HG03469 (cell line): ENCODE measurements at regions not wholly inside any gene's neighbourhood (a gene's known extent, or its start where the extent isn't known, plus 50 kb on each side); places are given as distances from the start of the nearest gene placed in this dataset.
"Not testable (repeated sequence)": the region's sequence is repeated elsewhere in the genome, so short reads cannot be mapped to it uniquely, and the experiment has no call there.

ENCODE experiments used
- ATAC-seq: cut with Tn5 transposase; IDR thresholded peaks from one replicate; pipeline ENCODE4 v1.9.1; 2021; ENCODE audit warnings: mild to moderate bottlenecking, moderate library complexity, moderate number of reproducible peaks; ENCODE audit not compliant: unreplicated experiment

DNA sequence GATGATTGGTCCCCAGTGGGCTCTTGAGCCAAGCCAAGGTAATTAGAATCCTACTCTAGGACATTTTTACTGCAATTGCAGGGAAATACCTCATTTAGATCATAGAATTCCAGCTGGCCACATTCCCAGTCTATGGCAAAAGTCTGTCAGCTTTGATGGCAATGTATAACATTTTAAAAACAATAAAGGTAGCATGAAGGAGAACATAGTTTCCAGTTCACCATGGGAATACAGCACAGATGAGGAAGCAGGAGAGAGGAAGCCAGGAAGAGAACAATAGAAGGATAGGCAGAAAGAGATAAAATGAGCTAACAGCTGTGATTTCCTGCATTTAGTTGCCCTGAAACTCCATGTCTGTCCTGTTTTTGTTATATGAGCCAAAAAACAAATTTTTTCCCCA lies 897.3 kb upstream of the DDX18 start:
- ATAC-seq: no peak

DNA sequence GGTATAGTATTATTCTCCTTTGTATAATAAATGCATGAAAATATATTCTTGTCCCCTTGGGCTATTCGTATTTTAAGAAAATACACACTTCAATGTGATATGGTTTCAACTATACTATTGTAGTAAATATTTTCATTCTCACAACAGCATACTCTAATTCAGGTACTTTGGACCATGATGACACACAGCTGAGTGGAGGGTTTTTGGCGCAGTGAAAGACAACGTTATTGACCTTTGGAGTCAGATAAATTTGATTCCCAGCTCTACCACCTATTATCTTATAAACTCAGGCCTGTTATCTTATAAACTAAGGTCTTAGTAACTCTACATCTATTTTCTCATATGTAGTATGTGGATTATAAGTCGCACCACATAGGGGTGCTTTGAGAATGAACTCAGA lies 895.9 kb upstream of the DDX18 start:
- ATAC-seq: no peak

DNA sequence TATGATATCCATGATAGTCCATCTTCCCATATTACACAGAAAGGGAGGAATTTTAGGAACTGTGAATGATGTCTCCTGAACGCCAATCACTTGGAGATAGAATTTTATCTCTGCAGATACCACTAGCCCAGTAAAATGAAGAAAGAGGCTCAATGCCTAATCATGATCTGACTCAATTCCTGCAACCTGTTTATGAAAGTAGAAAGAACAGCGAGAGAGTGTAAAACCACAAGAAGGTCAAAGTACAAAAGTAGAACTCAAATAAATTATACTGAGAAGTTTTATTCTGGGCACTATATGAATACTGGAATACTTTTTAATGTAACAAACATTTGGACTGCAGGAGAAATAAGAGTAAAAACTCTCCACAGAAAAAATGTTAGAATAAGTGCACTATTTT lies 892.1 kb upstream of the DDX18 start:
- no peak for ATAC-seq

DNA sequence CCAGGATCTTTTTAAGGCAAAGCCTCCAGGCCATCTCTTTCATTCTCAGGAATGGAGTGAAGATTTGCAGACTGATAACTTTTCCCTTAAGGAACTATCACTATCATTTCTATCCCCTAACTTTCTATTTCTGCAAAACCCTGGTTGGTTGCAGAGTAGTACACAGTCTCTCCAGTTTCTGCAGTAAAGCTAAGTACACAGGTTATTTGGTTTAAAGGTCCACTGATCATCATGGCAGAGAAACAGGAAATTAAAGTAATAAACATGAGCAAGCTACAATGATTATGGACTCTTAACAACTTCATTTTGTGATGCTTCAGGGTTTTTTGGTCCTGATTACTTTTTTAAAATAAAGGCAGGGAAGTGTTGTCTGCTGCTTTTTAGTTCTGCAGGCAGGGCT lies 890.0 kb upstream of the DDX18 start:
- ATAC-seq: no peak

DNA sequence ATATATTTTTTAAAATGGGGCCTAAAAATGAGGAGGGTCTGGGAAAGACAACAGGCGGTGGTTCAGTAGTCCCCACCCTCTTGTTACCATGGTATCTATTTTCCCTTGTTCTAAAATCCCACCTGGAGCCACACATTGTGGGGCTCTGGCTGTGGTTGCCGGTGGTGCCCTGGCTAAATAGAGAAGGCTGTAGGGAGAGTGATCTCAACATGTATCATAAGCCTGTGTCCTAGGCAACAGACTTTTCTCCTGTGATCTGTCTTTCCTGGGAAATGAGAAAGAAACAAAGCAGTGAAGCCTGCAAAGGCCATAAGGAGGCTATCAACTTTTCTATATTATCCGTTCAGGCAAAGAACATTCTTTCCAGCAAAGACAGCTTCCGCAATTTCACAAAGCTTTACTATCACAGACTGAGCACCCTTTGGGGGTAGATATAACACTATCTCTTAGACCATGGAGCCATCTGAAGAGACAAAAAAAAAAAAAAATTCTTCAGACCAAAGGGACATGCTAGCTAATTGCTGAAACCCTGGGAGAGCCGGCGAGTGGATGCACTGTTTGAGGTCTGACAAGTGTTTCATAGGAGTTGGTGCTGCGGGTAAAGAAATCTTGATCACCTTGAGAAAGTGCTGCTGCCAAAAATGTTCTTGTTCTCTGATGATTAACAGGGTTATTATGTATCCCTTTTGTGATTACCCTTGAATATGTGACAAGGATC lies 879.2 kb upstream of the DDX18 start:
- no peak for ATAC-seq

DNA sequence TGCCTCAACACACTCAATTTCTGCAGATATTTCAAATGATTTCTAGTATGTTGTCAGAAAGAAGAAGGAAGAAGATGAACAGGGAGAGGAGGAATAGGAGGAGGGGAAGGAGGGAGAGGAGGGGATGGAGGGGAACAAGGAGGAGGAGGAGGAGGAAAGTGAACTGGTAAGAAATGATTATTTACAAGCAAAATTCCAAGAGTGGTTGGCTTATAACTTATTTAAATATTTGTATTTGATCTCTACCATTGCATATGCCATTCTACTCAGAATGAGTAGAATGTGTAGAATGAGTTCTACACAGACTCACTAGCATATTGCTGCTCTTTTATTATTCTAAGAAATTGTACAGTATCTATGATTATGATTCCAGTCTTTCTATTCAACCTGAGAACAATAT lies 866.2 kb upstream of the DDX18 start:
- ATAC-seq: no peak

DNA sequence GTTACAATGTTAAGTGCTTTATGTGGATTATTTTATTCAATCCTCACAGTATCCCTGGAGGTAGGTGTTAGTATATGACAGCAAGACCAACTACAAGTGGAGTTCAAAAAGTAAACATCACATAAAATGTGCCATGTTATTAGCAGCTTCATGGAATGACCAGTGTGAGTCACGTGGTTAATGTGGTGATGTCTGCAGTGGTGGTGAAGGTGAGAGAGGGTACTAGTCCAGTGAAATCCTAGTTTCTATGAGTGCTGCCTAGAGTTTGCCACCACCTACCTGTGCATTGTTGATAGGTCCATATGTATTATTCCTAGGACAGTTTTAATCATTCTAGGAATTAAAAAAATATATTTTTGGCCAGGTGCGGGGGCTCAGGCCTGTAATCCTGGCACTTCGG lies 865.2 kb upstream of the DDX18 start:
- no peak for ATAC-seq

DNA sequence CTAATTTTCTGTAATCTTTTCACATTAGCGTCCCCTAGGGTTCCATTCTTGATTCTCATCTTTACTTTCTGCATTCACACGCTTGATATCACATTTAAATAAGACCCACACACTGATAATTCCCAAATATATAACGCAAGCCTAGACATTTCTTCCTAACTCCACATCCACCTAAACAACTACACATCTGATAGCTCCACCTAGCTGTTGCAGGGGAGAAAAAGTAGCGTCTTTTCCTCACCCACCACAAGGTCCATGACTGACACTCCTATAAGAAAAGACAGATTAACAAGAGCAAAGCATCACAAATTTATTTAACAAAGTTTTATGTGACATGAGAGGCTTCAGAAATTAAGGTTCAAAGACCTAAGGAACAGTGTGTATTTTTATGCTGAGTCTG lies 862.2 kb upstream of the DDX18 start:
- ATAC-seq: no peak

DNA sequence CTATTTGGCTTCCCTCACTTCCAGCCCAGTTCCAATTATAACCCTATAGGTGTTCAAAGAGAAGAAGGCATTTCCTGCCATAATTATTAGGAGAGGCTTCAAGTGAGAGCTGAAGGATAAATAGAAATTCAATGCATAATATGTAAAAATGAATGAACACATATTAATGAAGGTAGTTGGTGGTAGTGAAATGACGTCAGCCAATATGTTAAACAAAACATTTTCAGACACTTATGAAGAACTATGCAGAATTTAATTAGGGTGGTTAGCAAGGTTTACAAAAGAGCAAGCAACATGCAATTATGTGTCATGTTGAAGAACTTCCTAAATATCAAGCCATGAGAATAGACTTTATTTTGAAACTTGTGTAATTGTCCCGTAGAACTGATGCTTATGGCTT lies 858.8 kb upstream of the DDX18 start:
- no peak for ATAC-seq

DNA sequence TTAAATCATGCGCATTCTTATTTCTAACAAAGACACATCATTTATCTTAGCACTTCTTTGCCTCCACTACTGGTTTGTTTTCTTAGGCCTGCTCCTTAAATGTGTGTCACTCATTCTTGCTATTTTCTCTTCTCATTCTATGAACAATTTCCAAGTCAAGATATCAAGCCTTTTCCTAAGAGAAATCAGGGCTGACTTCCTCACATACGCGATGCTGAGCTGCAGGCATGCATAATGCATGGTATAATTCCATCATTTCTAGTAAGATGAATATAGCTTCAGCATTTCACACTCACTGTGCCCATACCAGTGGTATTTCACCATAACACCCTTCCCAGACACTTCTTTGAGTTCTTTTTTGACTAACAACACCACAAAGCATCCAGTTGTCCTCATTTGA lies 838.9 kb upstream of the DDX18 start:
- ATAC-seq: no peak

DNA sequence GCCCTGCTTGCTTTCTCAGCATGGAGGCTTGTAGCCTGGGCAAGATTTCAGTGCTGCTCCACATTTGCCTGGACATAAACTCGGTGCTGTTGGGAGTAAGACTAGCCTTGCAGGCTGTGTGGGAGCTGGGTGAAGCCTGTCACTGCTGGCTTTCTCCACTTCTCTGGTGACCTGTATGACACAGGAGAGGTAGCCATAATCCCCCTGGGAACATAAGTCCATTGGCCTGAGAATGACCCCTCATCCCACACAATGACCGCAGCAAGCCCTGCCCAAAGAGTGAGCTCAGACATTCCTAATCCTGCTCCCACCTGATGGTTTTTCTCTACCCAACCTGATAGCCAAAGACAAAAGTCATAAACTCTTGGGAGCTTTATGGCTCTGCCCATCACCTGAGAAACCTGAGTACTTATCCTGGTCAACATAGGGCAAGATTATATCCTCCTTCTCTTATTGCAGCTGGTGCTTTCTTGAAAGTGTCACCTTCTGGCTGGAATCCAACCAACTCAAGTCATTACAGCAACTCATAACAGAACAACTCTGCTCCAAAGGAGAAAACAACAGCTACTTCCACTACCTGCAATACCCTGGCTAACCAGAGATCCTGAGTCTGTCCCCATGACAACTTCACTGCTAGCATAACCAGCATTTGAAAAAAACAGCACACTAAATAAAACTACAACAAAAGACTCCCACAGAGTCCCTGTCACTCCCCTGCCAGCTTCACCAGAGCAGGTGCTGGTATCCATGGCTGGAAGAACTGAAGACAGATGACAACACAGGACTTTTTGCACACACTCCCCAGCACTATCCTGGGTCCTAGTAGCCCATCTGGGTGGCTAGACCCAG lies 834.4 kb upstream of the DDX18 start:
- no peak for ATAC-seq

DNA sequence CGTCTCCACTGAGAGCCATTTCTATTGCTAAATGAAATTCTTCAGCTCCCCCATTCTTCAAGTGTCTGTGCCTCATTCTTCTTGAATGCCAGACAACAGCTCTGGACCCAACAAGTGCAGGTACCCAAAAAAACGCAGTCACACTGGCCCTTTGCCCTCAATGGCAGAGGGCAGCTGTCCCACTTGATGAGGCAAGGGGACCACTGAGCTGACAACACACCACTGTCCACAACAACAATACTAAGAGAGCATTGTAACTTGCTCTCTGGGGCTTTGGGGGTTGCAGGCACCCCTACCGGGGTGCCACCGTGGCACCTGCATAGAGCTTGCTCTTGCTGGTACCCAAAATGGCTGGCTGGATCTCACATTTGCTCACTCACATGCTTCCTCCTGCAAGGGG lies 827.0 kb upstream of the DDX18 start:
- ATAC-seq: no peak

DNA sequence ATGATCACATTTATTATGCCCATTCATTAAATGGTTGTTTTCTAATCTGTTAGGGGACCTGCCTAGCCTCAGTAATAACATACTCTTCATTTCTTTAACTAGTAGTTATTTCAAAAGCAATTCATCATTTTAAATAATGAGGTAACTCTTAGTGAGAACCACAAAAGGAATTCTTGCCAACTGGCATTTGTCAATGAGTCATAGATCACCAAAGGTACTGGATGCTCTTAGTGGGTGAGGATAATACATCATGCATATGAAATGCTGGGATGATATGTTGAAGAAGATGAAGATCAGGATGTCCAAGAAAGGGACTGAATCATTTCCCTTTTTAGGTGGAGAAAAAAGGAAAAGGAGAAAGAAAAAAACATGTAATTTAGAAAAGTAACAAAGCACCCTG lies 826.2 kb upstream of the DDX18 start:
- ATAC-seq: no peak

DNA sequence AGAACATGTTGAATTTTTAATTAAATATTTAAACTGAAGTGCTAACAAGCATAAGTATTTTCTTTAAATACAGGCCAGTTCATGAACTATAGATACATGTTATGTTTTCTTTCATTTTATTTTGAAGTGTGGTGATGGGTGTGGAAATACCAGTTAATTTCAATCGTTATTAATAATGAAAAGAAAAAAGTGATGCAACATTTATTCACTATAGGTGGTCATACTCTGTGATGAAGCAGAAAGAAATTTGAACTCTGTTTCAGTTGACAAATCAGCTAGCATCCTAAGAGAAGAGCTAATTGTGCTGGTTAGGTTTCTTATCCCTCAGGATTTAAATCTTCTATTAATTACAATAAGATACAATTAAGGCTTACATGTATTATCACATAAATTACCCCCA lies 795.1 kb upstream of the DDX18 start:
- no peak for ATAC-seq

DNA sequence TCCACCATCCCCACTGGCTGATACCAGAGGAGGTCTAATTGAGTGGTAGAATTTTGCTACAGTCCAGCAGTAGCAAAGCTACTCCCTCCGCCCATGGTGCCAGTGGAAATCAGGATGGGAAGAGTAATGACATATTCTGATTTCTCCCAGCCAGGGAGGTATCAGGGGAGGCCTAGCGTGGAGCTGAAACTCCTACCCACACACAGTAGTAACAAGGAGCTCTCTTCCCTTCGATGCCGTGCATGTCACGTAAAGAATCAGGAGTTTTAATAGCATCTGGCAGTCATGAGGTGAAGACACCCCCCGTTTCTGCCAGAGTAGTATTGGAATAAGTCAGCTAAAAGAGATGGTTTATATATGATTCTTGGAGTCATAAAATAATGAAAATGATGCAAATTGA lies 786.8 kb upstream of the DDX18 start:
- no peak for ATAC-seq

DNA sequence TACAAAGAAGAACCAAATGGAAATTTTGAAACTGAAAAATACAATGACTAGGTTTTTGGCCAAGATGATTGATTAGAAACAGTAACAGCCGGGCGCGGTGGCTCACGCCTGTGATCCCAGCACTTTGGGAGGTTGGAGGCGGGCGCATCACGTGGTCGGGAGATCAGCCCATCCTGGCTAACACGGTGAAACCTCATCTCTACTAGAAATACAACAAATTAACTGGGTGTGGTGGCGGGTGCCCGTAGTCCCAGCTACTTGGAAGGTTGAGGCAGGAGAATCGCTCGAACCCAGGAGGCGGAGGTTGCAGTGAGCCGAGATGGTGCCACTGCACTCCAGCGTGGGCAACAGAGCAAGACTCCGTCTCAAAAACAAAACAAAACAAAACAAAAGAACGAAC lies 785.8 kb upstream of the DDX18 start:
- not testable (repeated sequence) for ATAC-seq

DNA sequence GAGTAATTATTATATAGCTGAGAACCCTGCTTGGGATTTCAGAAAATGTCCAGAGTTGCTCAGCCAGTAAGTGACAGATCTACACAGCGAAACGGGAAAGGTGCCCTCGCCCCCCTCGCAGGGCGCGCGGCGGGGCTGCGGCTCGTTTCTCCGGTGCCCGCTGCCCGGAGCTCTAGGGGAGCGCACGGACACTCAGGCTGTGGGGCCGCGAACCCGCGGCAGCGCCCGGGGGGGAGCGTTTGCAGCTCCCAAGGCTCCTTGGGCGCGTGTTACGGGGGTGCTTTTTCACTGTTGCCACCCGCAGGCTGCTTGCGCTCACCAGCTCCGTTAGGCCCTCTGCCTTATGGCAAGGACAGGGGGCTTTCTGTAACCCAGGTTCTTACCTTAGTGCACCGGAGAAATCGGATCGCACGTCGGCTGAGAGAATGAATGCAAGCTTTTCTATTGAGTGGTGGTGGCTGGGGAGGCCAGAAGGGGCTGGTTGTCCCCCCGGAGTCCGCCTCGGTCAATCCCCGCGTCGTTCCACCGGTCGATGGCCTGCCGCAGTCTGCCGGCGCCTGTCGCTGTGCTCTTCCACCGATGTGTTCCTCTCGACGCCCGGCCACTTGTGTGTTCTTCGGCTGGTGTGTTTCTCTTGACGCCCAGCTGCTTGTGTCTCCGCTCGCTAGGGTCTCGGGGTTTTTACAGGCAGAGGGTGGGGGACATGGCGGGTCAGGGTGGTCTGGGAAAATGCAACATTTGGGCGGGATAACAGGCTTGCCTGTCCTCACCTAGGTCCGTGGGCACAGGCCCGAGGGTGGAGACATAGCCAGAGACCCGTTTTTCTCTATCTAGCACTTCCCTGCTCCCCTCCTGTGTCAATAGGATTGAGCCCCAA lies 758.8 kb upstream of the DDX18 start:
- no peak for ATAC-seq

DNA sequence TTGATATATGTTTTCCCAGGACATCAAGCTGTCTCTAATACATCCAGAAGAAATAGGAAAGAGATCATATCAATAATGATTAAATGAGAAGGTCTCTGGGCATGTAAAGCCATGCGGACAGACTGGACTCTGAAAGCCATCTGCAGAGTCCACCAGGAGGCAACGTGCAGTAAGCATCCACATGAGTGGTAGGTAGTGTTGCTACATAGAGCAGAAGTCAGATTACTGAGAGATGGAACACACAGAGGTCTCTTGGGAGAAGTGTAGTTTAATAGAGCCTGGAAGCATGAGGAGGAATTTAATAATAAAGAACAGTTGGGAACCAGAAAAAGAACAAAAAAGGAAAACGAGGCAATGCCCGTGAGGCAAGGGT lies 758.1 kb upstream of the DDX18 start:
- no peak for ATAC-seq

DNA sequence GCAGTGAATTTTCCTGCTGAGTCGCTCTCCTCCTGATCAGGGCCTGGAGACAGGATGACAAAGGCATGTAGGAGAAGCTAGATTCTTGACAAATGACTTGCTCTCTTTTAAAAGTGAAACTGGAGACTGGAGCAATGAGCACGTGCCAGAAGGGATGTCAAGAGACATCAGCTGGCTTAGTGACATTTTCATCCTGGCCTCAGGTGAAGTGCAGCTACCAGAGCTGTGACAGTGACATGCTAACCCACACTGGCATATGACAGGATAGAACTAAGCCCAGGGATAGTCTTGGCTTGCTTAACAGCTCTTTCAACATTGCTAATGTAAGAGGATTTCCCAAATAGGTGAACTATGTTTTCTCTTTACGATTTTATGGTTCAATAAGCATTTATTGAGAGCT lies 757.5 kb upstream of the DDX18 start:
- no peak for ATAC-seq

DNA sequence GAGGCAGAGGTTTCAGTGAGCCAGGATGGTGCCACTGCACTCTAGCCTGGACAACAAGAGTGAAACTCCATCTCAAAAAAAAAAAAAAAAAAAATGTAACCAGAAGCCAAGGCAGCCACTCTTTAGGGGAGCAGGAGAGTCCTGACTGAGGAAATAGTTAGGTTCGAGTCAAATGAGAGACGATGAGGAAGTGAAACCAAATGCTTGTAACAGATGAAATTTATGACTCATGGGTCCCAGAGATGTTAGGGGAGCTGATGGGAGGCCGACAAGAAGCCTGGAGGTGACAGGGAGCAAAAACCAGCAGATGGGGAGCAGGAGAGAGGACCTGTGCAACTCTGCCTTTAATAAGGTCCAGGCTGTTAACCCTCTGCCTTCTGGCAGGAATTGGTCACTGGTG lies 756.1 kb upstream of the DDX18 start:
- ATAC-seq: peak; percentile 84

DNA sequence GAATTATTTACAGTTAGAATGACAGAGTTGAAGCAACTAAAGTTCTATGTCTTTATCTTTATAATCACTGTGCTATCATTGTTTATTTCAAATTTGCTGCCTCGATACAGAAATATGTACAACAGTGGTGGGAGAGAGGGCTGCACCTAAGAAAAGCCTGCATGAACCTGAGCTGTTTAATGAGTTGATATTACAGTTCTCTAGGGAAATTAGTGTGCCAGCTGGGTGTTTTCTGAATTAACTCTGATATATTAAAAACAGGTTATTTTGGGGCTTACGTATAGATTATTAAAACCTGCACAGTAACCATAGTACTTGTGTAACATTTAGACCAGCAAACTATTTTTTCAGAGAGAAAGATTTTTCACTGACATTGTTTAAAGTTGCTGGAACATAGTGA lies 750.5 kb upstream of the DDX18 start:
- no peak for ATAC-seq

DNA sequence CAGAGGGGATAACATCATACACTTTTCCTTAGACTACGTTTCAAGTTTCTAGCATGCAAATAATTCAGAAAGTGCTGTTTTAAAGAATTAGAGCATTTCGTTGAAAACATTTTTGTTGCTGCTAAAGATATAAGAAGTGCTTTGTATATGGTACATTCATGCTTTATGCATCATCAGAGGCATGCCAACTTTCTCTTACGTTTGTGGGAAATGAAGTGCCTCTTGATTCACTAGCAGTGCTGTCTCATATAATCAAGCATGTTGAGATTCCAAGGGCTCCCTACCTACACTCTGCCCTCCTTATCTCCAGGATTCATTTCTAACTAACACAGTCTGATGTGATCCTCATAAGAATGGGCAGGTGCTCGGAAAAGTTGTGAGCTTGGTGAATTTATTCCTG lies 748.6 kb upstream of the DDX18 start:
- no peak for ATAC-seq
